Neural cell (in vitro differentiated cells): ENCODE measurements at regions not wholly inside any gene's neighbourhood (a gene's known extent, or its start where the extent isn't known, plus 50 kb on each side); places are given as distances from the start of the nearest gene placed in this dataset.

Experiments used
- H2AFZ ChIP-seq: fragments of 200-600, 300-800 bp; sonication (generic), shearing (Covaris generic); 2 replicates; pipeline ENCODE4 v1.6.0; 2014; ENCODE audit warnings: low read depth, mild to moderate bottlenecking, antibody characterized with exemption, low read length, moderate library complexity
- H3F3A ChIP-seq: fragments of 200-600 bp; shearing (Covaris generic); 2 replicates; pipeline ENCODE4 v1.6.1; 2016; ENCODE audit warnings: mild to moderate bottlenecking, moderate library complexity, mixed read lengths, antibody characterized with exemption, low read length; ENCODE audit not compliant: insufficient read depth, poor library complexity, severe bottlenecking
- H3K27ac ChIP-seq: fragments of 200-600, 300-800 bp; sonication (generic), shearing (Covaris generic); 2 replicates; pipeline ENCODE4 v1.5.1; 2014; ENCODE audit warnings: mild to moderate bottlenecking, low read length, moderate library complexity
- H3K27me3 ChIP-seq: fragments of 300-800, 200-600 bp; sonication (generic), shearing (Covaris generic); 2 replicates; pipeline ENCODE4 v1.6.0; 2014; ENCODE audit warnings: mild to moderate bottlenecking, low read depth, low read length, moderate library complexity; ENCODE audit not compliant: insufficient read depth
- H3K36me3 ChIP-seq: fragments of 300-800, 200-600 bp; sonication (generic), shearing (Covaris generic); 2 replicates; pipeline ENCODE4 v1.5.1; 2014; ENCODE audit warnings: mild to moderate bottlenecking, antibody characterized with exemption, low read length, moderate library complexity; ENCODE audit not compliant: insufficient read depth
- H3K4me2 ChIP-seq: fragments of 300-800, 200-600 bp; sonication (generic), shearing (Covaris generic); 2 replicates; pipeline ENCODE4 v1.6.0; 2014; ENCODE audit warnings: mild to moderate bottlenecking, low read length
- H3K4me3 ChIP-seq: fragments of 300-800, 200-600 bp; sonication (generic), shearing (Covaris generic); 2 replicates; pipeline ENCODE4 v1.5.1; 2014; ENCODE audit warnings: mild to moderate bottlenecking, low read length, moderate library complexity
- H3K79me2 ChIP-seq: fragments of 200-600 bp; shearing (Covaris generic); replicated peaks from 2 replicates; pipeline ENCODE4 v1.6.0; 2014; ENCODE audit warnings: mild to moderate bottlenecking, low read length, moderate library complexity; ENCODE audit not compliant: insufficient read depth
- H3K9ac ChIP-seq: fragments of 300-800, 200-600 bp; sonication (generic), shearing (Covaris generic); 2 replicates; pipeline ENCODE4 v1.6.1; 2016; ENCODE audit warnings: mild to moderate bottlenecking, low read length, mixed read lengths
- H3K9me2 ChIP-seq: fragments of 200-600 bp; shearing (Covaris generic); 2 replicates; pipeline ENCODE4 v1.6.1; 2016; ENCODE audit warnings: mild to moderate bottlenecking, low read length, mixed read lengths; ENCODE audit not compliant: insufficient read depth
- H3K9me3 ChIP-seq: fragments of 200-600, 300-800 bp; sonication (generic), shearing (Covaris generic); 2 replicates; pipeline ENCODE4 v1.6.1; 2016; ENCODE audit warnings: mild to moderate bottlenecking, mixed run types, low read length, moderate library complexity, mixed read lengths
- H4K20me1 ChIP-seq: fragments of 200-600 bp; shearing (Covaris generic); 2 replicates; pipeline ENCODE4 v1.6.1; 2016; ENCODE audit warnings: mild to moderate bottlenecking, mixed run types; ENCODE audit not compliant: insufficient read depth
- EP300 ChIP-seq: fragments of 450-650 bp; conservative IDR thresholded peaks from 2 replicates; pipeline ENCODE4 v1.6.1; 2014; ENCODE audit warnings: antibody characterized with exemption, mild to moderate bottlenecking, moderate library complexity; ENCODE audit not compliant: poor library complexity, severe bottlenecking
- EZH2 ChIP-seq: fragments of 200-600, 300-800 bp; shearing (Covaris generic), sonication (generic); IDR thresholded peaks from 2 replicates; pipeline ENCODE4 v1.6.1; 2014; ENCODE audit warnings: antibody characterized with exemption, low read length, borderline replicate concordance, mild to moderate bottlenecking; ENCODE audit not compliant: insufficient read depth, poor library complexity, severe bottlenecking
- MXI1 ChIP-seq: fragments of 450-650 bp; conservative IDR thresholded peaks from 2 replicates; pipeline ENCODE4 v1.6.1; 2014; ENCODE audit warnings: antibody characterized with exemption, mild to moderate bottlenecking; ENCODE audit not compliant: poor library complexity, severe bottlenecking
- POLR2AphosphoS5 ChIP-seq: IDR thresholded peaks from 2 replicates; pipeline ENCODE4 v1.6.1; 2012
- RAD21 ChIP-seq: fragments of 450-650 bp; conservative IDR thresholded peaks from 2 replicates; pipeline ENCODE4 v1.6.1; 2014; ENCODE audit warnings: antibody characterized with exemption, mild to moderate bottlenecking, moderate library complexity
- SMC3 ChIP-seq: fragments of 450-650 bp; conservative IDR thresholded peaks from 2 replicates; pipeline ENCODE4 v1.6.1; 2014; ENCODE audit warnings: antibody characterized with exemption, mild to moderate bottlenecking, moderate library complexity; ENCODE audit not compliant: poor library complexity
- TAF1 ChIP-seq: IDR thresholded peaks from 2 replicates; pipeline ENCODE4 v1.6.1; 2012; ENCODE audit warnings: low read depth
- TF ChIP-seq, protein P1 (sequence below): IDR thresholded peaks from 2 replicates; pipeline ENCODE4 v1.6.1; 2012; ENCODE audit warnings: borderline replicate concordance
- TF ChIP-seq, protein P2 (sequence below): fragments of 450-650 bp; IDR thresholded peaks from 2 replicates; pipeline ENCODE4 v1.5.1; 2014; ENCODE audit warnings: antibody characterized with exemption, mild to moderate bottlenecking, moderate library complexity; ENCODE audit not compliant: poor library complexity, severe bottlenecking

- Histone ChIP-seq H3K9me3 (no peaks in the 10 kb centered on the region), H4K20me1 (no peaks in the 10 kb centered on the region), H3K4me3 (no peak overlapping the region), H3K4me2 (no peak overlapping the region), H3K9me2 (no peaks in the 10 kb centered on the region), H3K79me2 (no peaks in the 10 kb centered on the region), H2AFZ (no peak overlapping the region), H3K27me3 (no peaks in the 10 kb centered on the region), H3K36me3 (no peaks in the 10 kb centered on the region), H3K9ac (no peak overlapping the region), H3F3A (no peaks in the 10 kb centered on the region), H3K27ac (no peak overlapping the region)
- no peak for TF ChIP-seq SMC3
- TF ChIP-seq TAF1: no peak
- no peak for TF ChIP-seq EP300
- TF ChIP-seq RAD21: no peak
- TF ChIP-seq, protein P1, sequence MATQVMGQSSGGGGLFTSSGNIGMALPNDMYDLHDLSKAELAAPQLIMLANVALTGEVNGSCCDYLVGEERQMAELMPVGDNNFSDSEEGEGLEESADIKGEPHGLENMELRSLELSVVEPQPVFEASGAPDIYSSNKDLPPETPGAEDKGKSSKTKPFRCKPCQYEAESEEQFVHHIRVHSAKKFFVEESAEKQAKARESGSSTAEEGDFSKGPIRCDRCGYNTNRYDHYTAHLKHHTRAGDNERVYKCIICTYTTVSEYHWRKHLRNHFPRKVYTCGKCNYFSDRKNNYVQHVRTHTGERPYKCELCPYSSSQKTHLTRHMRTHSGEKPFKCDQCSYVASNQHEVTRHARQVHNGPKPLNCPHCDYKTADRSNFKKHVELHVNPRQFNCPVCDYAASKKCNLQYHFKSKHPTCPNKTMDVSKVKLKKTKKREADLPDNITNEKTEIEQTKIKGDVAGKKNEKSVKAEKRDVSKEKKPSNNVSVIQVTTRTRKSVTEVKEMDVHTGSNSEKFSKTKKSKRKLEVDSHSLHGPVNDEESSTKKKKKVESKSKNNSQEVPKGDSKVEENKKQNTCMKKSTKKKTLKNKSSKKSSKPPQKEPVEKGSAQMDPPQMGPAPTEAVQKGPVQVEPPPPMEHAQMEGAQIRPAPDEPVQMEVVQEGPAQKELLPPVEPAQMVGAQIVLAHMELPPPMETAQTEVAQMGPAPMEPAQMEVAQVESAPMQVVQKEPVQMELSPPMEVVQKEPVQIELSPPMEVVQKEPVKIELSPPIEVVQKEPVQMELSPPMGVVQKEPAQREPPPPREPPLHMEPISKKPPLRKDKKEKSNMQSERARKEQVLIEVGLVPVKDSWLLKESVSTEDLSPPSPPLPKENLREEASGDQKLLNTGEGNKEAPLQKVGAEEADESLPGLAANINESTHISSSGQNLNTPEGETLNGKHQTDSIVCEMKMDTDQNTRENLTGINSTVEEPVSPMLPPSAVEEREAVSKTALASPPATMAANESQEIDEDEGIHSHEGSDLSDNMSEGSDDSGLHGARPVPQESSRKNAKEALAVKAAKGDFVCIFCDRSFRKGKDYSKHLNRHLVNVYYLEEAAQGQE: no peak
- no peak for TF ChIP-seq EZH2
- TF ChIP-seq, protein P2, sequence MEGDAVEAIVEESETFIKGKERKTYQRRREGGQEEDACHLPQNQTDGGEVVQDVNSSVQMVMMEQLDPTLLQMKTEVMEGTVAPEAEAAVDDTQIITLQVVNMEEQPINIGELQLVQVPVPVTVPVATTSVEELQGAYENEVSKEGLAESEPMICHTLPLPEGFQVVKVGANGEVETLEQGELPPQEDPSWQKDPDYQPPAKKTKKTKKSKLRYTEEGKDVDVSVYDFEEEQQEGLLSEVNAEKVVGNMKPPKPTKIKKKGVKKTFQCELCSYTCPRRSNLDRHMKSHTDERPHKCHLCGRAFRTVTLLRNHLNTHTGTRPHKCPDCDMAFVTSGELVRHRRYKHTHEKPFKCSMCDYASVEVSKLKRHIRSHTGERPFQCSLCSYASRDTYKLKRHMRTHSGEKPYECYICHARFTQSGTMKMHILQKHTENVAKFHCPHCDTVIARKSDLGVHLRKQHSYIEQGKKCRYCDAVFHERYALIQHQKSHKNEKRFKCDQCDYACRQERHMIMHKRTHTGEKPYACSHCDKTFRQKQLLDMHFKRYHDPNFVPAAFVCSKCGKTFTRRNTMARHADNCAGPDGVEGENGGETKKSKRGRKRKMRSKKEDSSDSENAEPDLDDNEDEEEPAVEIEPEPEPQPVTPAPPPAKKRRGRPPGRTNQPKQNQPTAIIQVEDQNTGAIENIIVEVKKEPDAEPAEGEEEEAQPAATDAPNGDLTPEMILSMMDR: no peak
- TF ChIP-seq MXI1: no peak
- no peak for TF ChIP-seq POLR2AphosphoS5
Measured at GRCh38 chr2:147242445-147242844, 602.4 kb upstream of the ACVR2A start.

- TF ChIP-seq EZH2 (no peak), TAF1 (no peak), EP300 (no peak), POLR2AphosphoS5 (no peak), SMC3 (no peak), RAD21 (no peak), MXI1 (no peak)
- TF ChIP-seq, protein P1: no peak
- TF ChIP-seq, protein P2: no peak
Measured at GRCh38 chr2:147236601-147237000, 608.2 kb upstream of the ACVR2A start.

More at GRCh38 chr2:147236601-147237000, 608.2 kb upstream of the ACVR2A start:
- Histone ChIP-seq H3K9me3 (no peaks in the 10 kb centered on the region), H3K4me2 (no peak overlapping the region), H3K79me2 (no peaks in the 10 kb centered on the region), H2AFZ (no peak overlapping the region), H3K4me3 (no peak overlapping the region), H3K27ac (no peak overlapping the region), H4K20me1 (no peaks in the 10 kb centered on the region), H3K9ac (no peak overlapping the region), H3K9me2 (no peaks in the 10 kb centered on the region), H3K27me3 (no peaks in the 10 kb centered on the region), H3F3A (no peaks in the 10 kb centered on the region), H3K36me3 (no peaks in the 10 kb centered on the region)
